ENCODE measurements at regions not wholly inside any gene's neighbourhood (a gene's known extent, or its start where the extent isn't known, plus 50 kb on each side); places are given as distances from the start of the nearest gene placed in this dataset.

DNA sequence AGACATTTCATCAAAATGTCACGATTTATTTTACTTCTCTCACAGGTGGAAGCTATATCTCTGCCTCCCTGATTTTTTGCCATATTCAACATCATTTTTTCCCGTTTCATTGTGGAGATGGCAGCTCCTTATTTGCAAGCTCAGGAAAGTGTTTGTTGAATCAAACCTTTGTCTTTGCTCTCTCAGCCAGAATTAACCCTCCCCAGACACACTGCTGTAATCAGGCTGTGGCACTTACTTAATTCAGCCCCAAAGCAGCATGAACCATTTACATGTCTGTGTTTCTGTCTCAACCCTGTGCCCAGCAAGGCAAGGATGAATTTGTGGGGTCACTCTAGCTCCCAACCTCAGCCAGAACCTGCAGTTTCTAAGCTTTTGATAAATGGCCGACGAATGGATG lies 397.2 kb downstream of the TCERG1L start:
- no peak for DNase-seq (ENCODE audit: low spot score)
- TF ChIP-seq, protein P1, sequence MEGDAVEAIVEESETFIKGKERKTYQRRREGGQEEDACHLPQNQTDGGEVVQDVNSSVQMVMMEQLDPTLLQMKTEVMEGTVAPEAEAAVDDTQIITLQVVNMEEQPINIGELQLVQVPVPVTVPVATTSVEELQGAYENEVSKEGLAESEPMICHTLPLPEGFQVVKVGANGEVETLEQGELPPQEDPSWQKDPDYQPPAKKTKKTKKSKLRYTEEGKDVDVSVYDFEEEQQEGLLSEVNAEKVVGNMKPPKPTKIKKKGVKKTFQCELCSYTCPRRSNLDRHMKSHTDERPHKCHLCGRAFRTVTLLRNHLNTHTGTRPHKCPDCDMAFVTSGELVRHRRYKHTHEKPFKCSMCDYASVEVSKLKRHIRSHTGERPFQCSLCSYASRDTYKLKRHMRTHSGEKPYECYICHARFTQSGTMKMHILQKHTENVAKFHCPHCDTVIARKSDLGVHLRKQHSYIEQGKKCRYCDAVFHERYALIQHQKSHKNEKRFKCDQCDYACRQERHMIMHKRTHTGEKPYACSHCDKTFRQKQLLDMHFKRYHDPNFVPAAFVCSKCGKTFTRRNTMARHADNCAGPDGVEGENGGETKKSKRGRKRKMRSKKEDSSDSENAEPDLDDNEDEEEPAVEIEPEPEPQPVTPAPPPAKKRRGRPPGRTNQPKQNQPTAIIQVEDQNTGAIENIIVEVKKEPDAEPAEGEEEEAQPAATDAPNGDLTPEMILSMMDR (IDR thresholded peaks at IDR 0.05; ENCODE audit: extremely low read depth, insufficient read depth, missing control alignments) = no peak
- in situ Hi-C loops (cut with MboI; ENCODE audit: low pct_unique_long_range_greater_than_20kb, low sequenced_read_pairs, unreplicated experiment) = no loop called here

DNA sequence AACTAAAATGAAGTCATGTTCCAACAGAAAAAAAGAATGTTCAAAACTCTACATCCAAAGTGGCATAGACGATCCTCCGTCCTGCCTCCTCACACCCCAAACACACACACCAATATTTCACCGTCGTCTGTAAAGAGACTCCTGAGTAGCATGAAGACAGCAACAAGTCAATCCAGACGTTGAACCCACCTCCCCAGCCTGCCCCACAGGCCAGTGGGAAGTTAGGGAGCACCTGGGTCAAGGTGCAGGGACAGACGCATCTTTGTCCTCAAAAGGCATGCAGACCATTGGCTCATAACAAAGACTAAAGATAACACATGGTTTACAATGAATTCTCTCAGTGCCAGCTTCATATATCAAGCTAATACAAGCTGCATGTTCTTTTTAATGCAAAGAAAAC lies 396.5 kb downstream of the TCERG1L start:
- in situ Hi-C loops (cut with MboI; ENCODE audit: low pct_unique_long_range_greater_than_20kb, low sequenced_read_pairs, unreplicated experiment) = no loop called here
- DNase-seq (ENCODE audit: low spot score) = no peak
- TF ChIP-seq, protein P1 (IDR thresholded peaks at IDR 0.05; ENCODE audit: extremely low read depth, insufficient read depth, missing control alignments) = no peak

DNA sequence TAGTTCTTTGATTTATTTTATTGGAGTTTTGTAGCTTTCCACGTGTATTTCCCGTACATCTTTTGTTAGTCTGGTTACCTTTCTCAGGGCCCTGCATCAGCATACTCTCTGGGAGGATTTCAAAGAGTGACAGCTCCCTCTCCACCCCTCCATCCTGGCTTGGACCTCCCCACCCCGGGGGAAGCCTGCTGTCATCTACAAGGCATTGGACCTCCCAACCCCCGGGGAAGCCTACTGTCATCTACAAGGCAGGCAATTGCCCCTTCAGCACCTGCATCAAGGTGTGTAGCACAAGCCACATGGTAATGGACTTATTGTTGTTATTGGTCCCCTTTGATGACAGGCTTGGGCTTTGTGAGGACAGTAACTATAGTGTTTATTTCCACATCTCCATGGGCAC lies 390.1 kb downstream of the TCERG1L start:
- TF ChIP-seq, protein P1 (IDR thresholded peaks at IDR 0.05; ENCODE audit: extremely low read depth, insufficient read depth, missing control alignments) = no peak
- in situ Hi-C loops (cut with MboI; ENCODE audit: low pct_unique_long_range_greater_than_20kb, low sequenced_read_pairs, unreplicated experiment) = no loop called here
- DNase-seq (ENCODE audit: low spot score) = no peak

DNA sequence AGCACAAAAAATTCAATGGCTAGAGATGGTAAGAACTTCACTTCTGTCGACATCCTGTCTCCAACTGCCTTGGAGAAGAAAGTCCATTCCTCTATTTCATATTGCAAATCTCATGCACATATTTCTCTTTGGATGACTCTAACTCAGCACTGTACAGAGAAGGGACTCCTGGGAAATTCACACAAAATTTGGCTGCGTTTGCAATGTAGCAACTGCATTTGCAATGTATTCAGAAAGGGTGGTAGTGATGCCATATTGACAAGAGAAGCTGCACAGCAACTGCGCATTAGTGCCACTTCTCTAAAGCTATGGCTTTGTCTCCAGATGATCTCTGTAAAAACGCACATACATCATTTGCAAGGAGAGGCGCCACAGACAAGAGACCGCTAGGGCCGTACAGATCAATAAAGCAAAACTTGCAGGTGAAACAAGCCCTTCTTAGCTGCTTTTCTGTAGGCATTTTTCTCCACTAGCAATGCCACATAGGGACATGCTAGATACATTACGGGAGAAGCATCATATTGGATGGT lies 389.5 kb downstream of the TCERG1L start:
- TF ChIP-seq, protein P1 (IDR thresholded peaks at IDR 0.05; ENCODE audit: extremely low read depth, insufficient read depth, missing control alignments) = no peak
- in situ Hi-C loops (cut with MboI; ENCODE audit: low pct_unique_long_range_greater_than_20kb, low sequenced_read_pairs, unreplicated experiment) = no loop called here
- no peak for DNase-seq (ENCODE audit: low spot score)

DNA sequence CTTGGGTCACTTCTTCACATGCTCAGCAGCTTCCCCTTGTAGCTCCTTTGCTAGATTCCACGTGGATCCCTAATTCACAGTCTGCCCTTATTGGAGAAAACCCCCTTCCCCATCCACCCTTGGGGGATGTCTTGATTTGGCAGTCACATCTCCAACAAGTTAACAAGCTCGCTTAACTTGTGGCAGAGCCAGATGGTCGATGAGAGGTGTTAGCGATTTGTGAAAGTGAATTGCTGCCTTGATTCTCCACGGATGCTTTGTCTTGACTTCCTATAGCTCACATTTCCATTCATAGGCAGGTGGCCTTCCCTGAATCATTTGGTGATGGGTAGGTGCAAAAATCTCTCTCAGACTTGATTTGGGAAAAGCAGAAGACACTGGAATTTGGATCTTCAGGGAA lies 387.9 kb downstream of the TCERG1L start:
- TF ChIP-seq, protein P1 (IDR thresholded peaks at IDR 0.05; ENCODE audit: extremely low read depth, insufficient read depth, missing control alignments) = no peak
- no peak for DNase-seq (ENCODE audit: low spot score)
- in situ Hi-C loops (cut with MboI; ENCODE audit: low pct_unique_long_range_greater_than_20kb, low sequenced_read_pairs, unreplicated experiment) = no loop called here

DNA sequence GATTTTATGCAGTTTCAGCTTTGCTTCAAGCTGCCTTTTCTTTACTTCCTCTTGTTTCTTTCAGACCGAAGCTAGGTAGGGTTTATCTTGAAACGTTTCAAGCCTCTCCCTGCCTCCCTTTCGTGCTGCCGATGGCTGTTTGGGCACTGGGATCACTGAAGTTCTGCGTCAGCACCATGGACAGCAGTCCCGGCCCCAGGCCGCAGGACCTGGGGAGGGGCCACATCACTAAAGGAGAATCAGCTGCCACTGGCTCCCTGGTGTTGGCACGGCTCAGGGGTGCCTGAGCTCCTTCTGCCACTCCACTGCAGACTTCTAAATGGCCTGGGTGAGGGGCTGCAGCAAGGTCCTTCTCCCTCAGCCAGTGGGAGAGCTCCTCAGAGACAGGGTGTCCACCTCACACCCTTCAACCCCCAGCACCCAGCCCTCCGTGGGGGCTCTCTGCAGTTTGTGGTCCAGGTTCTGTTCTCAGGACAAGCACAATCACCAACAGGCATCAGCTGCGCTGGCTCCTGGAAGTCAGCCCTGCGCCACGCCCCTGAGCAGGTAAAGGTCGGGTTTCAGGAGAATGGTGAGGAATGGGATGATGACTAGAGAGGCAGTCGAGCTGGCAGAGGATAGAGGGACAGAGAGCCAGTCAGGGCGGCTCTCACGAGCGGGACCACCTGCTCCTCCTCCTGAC lies 387.2 kb downstream of the TCERG1L start:
- TF ChIP-seq, protein P1 (IDR thresholded peaks at IDR 0.05; ENCODE audit: extremely low read depth, insufficient read depth, missing control alignments) = no peak
- in situ Hi-C loops (cut with MboI; ENCODE audit: low pct_unique_long_range_greater_than_20kb, low sequenced_read_pairs, unreplicated experiment) = no loop called here
- DNase-seq (ENCODE audit: low spot score) = no peak
